NCI-H82 treated with DMSO at 0.1 percent for 48 hours (cell line): ENCODE measurements at regions not wholly inside any gene's neighbourhood (a gene's known extent, or its start where the extent isn't known, plus 50 kb on each side); places are given as distances from the start of the nearest gene placed in this dataset.
"Not testable (repeated sequence)": the region's sequence is repeated elsewhere in the genome, so short reads cannot be mapped to it uniquely, and the experiment has no call there.

ENCODE experiments used
- DNase-seq: peaks from one replicate; lab custom pipeline; 2025; ENCODE audit not compliant: unreplicated experiment; lab: John Stamatoyannopoulos, UW

GRCh38 chr3:71925511-71926261 lies 140.7 kb upstream of the PROK2 start:
- DNase-seq, result not testable (repeated sequence)

- no peak for DNase-seq
These were observed 139.8 kb upstream of the PROK2 start for GRCh38 chr3:71924721-71925120.

GRCh38 chr3:71921036-71921435 lies 136.1 kb upstream of the PROK2 start:
- DNase-seq, result no peak

GRCh38 chr3:71919572-71919971 lies 134.6 kb upstream of the PROK2 start:
- DNase-seq, result no peak

GRCh38 chr3:71917545-71917944 lies 132.6 kb upstream of the PROK2 start:
- DNase-seq, result no peak

GRCh38 chr3:71916747-71917369 lies 131.9 kb upstream of the PROK2 start:
- no peak for DNase-seq

GRCh38 chr3:71912839-71913495 lies 128.0 kb upstream of the PROK2 start:
- no peak for DNase-seq

- no peak for DNase-seq
These were observed 125.2 kb upstream of the PROK2 start for GRCh38 chr3:71910108-71910507.

GRCh38 chr3:71907996-71908395 lies 123.0 kb upstream of the PROK2 start:
- DNase-seq, result no peak

- no peak for DNase-seq
These were observed 122.0 kb upstream of the PROK2 start for GRCh38 chr3:71906976-71907375.

GRCh38 chr3:71905426-71905825 lies 120.5 kb upstream of the PROK2 start:
- no peak for DNase-seq

- DNase-seq, result no peak
These were observed 119.0 kb upstream of the PROK2 start for GRCh38 chr3:71903936-71904335.

GRCh38 chr3:71903112-71903495 lies 118.2 kb upstream of the PROK2 start:
- DNase-seq, result no peak

GRCh38 chr3:71902258-71903111 lies 117.5 kb upstream of the PROK2 start:
- DNase-seq, result no peak

GRCh38 chr3:71901645-71902044 lies 116.7 kb upstream of the PROK2 start:
- no peak for DNase-seq

- DNase-seq, result no peak
These were observed 115.1 kb upstream of the PROK2 start for GRCh38 chr3:71900057-71900456.

- DNase-seq, result no peak
These were observed 111.8 kb upstream of the PROK2 start for GRCh38 chr3:71896751-71897150.

- DNase-seq, result no peak
These were observed 108.9 kb upstream of the PROK2 start for GRCh38 chr3:71893702-71894479.

- no peak for DNase-seq
These were observed 108.2 kb upstream of the PROK2 start for GRCh38 chr3:71893122-71893521.

GRCh38 chr3:71891483-71891882 lies 106.5 kb upstream of the PROK2 start:
- no peak for DNase-seq
